ENCODE measurements at regions not wholly inside any gene's neighbourhood (a gene's known extent, or its start where the extent isn't known, plus 50 kb on each side); places are given as distances from the start of the nearest gene placed in this dataset.
A peak's percentile ranks its signal among the peaks of the same experiment; 100 is the strongest.

DNA sequence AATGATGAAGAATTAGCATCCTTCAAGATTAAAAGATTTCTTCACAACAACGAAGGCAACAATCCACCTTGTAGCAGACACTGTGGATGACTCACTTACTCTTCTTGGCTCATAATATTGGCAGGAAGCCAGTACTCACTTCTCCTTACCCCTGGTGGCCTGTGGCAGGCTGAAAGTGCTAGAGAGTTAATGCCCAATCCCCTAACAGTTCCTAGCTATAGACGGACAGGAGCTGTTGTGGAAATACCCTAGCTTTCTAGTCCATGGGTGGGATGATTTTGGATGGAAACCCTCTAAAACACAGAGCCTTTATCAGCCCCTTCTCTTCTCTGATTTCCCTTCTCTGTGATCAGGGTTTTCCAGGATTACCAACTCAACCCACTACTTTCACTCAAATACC is 128.6 kb upstream of the NYAP2 start (continued):
- peak; percentile 25 for TF ChIP-seq MEF2B (IDR thresholded peaks at IDR 0.05; ENCODE audit: partially characterized antibody, poor library complexity, severe bottlenecking)
- peak; percentile 67 for TF ChIP-seq RELA (IDR thresholded peaks at IDR 0.05; ENCODE audit: borderline replicate concordance, partially characterized antibody)
- TF ChIP-seq, protein P1, sequence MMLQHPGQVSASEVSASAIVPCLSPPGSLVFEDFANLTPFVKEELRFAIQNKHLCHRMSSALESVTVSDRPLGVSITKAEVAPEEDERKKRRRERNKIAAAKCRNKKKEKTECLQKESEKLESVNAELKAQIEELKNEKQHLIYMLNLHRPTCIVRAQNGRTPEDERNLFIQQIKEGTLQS (IDR thresholded peaks at IDR 0.05; ENCODE audit: borderline replicate concordance, extremely low read depth, low read depth, low read length): no peak
- TF ChIP-seq JUND (IDR thresholded peaks at IDR 0.05; ENCODE audit: low read depth, low read length): 0 out of 2 replicates have a peak, but pooled peaks have one; percentile 48
- 0 out of 2 replicates have a peak, but pooled peaks have one; percentile 17 for TF ChIP-seq TCF3 (IDR thresholded peaks at IDR 0.05; ENCODE audit: borderline replicate concordance, insufficient read depth, low read depth, low read length)
- TF ChIP-seq RFX5 (IDR thresholded peaks at IDR 0.05; ENCODE audit: low read depth, low read length): no peak
- TF ChIP-seq ZNF622 (IDR thresholded peaks at IDR 0.05): no peak
- TF ChIP-seq, protein P2, sequence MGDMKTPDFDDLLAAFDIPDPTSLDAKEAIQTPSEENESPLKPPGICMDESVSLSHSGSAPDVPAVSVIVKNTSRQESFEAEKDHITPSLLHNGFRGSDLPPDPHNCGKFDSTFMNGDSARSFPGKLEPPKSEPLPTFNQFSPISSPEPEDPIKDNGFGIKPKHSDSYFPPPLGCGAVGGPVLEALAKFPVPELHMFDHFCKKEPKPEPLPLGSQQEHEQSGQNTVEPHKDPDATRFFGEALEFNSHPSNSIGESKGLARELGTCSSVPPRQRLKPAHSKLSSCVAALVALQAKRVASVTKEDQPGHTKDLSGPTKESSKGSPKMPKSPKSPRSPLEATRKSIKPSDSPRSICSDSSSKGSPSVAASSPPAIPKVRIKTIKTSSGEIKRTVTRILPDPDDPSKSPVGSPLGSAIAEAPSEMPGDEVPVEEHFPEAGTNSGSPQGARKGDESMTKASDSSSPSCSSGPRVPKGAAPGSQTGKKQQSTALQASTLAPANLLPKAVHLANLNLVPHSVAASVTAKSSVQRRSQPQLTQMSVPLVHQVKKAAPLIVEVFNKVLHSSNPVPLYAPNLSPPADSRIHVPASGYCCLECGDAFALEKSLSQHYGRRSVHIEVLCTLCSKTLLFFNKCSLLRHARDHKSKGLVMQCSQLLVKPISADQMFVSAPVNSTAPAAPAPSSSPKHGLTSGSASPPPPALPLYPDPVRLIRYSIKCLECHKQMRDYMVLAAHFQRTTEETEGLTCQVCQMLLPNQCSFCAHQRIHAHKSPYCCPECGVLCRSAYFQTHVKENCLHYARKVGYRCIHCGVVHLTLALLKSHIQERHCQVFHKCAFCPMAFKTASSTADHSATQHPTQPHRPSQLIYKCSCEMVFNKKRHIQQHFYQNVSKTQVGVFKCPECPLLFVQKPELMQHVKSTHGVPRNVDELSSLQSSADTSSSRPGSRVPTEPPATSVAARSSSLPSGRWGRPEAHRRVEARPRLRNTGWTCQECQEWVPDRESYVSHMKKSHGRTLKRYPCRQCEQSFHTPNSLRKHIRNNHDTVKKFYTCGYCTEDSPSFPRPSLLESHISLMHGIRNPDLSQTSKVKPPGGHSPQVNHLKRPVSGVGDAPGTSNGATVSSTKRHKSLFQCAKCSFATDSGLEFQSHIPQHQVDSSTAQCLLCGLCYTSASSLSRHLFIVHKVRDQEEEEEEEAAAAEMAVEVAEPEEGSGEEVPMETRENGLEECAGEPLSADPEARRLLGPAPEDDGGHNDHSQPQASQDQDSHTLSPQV (IDR thresholded peaks at IDR 0.05): no peak
- no peak for TF ChIP-seq NFYA (IDR thresholded peaks at IDR 0.05; ENCODE audit: borderline replicate concordance, low read depth, low read length)
- no peak for TF ChIP-seq MYC (IDR thresholded peaks at IDR 0.05; ENCODE audit: insufficient read depth, insufficient read length, insufficient replicate concordance, low read length, severe bottlenecking)
- no peak for TF ChIP-seq RCOR1 (conservative IDR thresholded peaks at IDR 0.05; ENCODE audit: low read depth, low read length)
- TF ChIP-seq CHD2 (IDR thresholded peaks at IDR 0.05; ENCODE audit: borderline replicate concordance, low read depth, low read length): peak; percentile 54; the same call in 1 of the 2 replicates
- no peak for TF ChIP-seq GABPA (IDR thresholded peaks at IDR 0.05; ENCODE audit: low read depth)
- TF ChIP-seq, protein P3, sequence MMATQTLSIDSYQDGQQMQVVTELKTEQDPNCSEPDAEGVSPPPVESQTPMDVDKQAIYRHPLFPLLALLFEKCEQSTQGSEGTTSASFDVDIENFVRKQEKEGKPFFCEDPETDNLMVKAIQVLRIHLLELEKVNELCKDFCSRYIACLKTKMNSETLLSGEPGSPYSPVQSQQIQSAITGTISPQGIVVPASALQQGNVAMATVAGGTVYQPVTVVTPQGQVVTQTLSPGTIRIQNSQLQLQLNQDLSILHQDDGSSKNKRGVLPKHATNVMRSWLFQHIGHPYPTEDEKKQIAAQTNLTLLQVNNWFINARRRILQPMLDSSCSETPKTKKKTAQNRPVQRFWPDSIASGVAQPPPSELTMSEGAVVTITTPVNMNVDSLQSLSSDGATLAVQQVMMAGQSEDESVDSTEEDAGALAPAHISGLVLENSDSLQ (IDR thresholded peaks at IDR 0.05): peak; percentile 60
- TF ChIP-seq ZNF217 (IDR thresholded peaks at IDR 0.05): peak; percentile 67; the same call in 1 of the 2 replicates
- peak; percentile 77 for TF ChIP-seq BCL11A (IDR thresholded peaks at IDR 0.05; ENCODE audit: low read depth, low read length)
- peak; percentile 96 for TF ChIP-seq DPF2 (IDR thresholded peaks at IDR 0.05)
- peak; percentile 100 for TF ChIP-seq SMAD1 (IDR thresholded peaks at IDR 0.05; ENCODE audit: low read depth, partially characterized antibody)
- TF ChIP-seq STAT1 (conservative IDR thresholded peaks at IDR 0.05): no peak
